GM21447 (cell line): ENCODE measurements at regions not wholly inside any gene's neighbourhood (a gene's known extent, or its start where the extent isn't known, plus 50 kb on each side); places are given as distances from the start of the nearest gene placed in this dataset.

ENCODE experiments used
- ATAC-seq: cut with Tn5 transposase; IDR thresholded peaks from one replicate; pipeline ENCODE4 v1.9.1; 2021; ENCODE audit not compliant: unreplicated experiment

DNA sequence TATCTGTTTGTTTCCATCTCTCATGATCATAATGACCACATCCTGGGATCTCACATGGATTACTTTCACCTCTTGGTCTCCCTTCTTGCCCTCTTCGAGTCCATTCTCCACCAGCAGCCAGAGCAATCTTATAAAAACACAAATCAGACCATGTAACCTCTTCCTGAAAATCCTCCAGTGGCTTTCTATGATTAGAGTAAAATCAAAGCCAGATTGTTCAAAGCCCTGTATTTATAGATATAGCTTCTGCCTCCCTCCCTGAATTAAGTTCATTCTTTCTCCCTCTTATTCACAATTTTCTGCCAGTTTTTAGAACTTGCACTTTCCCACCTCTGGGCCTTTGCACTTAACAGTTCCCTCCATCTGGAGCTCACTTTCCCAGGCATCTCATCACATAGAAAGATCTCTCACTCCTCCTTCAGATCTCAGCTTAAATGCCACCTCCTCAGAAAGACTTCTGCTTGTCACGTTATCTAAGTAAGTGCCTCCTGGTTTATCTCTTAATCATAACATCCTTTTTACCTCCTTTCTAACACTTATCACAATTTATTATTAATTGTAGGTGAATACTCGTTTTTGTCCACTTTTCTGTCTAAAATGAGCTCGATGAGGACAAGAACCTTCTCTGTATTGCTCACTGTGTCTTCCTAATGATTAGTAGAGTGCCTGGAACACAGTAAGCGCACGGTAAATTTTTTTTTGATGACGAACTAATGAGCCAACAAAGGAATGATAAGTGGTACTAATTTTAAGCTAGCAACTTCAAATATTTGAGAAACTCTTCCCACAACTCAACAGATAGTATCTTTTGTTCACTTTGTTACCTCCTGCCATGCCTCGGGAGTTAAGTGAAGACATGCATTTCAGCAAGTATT is 80.5 kb downstream of the CYB561 start:
- no peak for ATAC-seq

DNA sequence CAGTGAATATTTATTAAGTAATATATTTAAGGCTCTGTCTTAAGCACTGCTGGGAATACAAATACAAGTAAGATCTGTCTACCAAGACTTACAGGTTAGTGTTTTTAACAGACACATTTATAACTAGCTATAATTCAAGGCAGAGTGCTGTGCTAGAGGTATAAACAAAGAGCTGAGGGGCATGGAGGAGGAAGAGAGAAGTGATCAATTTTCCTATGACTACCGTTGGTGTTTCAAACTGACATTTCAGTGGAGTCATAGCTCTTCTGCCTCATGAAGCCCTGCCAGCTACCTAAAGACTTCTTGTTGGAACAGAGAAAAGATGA is 79.9 kb downstream of the CYB561 start:
- ATAC-seq = no peak

DNA sequence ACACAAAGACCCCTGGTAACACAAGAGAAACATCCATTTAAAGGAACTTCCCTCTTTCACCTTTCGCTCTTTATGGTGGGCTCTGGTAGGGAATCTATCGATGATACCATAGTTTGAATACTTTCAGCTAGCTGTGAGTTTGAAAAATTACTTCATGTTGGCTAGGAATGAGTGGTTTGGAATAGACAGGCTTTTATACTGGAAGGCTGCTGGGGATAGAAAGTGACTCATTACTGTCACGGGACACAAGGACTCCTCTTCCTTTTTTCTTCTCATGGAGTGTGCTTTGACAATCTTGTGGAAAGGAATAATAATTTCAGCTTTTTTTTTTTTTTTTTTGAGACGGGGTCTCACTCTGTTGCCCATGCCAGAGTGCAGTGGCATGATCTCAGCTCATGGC is 76.9 kb downstream of the CYB561 start:
- ATAC-seq = no peak

DNA sequence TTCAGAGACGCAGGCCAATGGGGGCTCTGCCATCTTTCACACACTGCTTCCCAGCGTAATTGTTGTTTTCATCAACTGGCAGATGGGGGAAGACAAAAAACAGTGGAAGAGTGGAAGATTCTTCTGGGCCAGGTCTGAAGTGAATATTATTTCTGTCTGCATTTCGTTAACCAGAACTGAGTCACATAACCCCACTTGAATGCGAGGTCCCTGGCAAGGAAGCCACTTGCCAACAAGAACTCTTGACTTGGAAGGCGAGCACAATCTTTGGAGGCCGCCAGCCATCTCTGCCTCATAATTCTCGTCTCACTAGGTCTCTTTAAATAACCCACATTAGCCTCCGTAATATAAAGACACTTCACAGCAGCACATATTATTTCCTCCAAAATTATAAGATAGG is 75.4 kb downstream of the CYB561 start:
- ATAC-seq = no peak

DNA sequence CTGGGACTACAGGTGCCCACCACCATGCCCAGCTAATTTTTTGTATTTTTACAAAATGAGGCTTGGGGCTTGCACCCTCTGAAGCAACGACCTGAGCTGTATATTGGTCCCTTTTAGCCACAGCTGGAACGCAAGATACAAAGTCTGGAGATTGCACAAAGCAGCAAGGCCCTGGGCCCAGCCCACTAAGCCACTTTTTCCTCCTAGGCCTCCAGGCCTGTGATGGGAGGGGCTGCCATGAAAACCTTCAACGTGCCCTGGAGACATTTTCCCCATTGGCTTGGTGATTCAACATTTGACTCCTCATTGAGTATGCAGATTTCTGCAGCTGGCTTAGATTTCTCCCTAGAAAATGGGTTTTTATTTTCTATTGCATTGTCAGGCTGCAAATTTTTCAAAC is 69.2 kb downstream of the CYB561 start:
- no peak for ATAC-seq

DNA sequence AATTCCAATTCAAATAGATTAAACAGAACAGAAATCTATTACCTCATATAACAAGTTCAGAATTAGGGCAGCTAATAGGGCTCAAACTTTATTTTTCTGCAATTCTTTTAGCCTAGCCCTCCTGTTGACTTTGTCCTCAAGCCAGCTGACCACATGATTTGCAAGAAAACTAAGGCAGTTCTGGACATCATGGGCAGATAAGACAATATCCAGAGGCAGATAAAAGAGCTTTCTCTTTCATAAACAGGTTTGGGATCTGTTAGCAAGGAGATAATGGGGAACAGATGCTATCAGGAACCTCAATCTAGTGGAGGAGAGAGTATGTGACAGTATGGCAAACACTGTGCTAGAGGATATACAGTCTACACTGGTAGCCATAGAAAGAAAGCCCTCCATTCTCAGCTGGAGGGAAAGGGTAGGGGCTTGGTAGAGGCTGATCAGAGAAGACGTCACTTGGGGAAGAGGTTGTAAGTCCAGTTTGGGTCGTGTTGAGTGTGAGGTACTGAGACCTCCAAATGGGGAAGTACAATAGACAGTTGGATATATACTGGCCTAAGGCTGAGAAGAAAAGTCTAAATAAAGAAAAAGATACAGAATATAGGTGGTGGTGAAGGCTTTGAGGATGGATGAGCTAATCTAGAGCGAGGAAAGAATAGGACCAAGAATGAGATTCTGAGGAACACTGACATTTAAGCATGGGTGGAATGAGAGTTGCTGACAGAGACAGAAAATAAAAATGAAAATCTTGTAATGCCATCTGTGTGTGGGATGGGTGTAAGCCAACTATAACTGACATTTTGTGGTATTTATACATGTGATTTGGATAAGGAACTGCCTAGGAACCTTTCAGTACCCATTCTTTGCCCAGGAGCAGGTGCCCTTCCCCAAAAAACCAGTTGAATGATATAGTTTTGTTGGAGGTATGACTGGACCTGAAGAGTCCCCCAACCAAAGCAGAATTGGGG is 67.4 kb downstream of the CYB561 start:
- no peak for ATAC-seq

DNA sequence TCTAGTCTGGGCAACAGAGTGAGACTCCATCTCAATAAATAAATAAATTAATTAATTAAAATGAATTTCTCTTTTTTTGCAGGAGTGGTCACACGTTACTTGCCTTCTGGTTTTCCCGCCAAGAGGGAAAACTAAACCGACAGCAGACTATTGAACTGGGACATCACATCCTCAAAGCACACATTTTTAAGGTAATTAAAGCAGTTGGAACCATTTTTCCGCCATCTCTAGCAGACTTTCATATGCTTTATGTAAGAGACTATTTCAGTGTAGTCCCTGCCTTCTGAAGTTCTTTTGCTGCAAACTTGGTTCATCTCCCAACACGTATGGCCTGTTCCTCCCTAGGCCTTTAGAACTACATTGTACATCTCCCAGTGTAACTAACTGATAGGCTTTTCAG is 66.5 kb downstream of the CYB561 start:
- no peak for ATAC-seq

DNA sequence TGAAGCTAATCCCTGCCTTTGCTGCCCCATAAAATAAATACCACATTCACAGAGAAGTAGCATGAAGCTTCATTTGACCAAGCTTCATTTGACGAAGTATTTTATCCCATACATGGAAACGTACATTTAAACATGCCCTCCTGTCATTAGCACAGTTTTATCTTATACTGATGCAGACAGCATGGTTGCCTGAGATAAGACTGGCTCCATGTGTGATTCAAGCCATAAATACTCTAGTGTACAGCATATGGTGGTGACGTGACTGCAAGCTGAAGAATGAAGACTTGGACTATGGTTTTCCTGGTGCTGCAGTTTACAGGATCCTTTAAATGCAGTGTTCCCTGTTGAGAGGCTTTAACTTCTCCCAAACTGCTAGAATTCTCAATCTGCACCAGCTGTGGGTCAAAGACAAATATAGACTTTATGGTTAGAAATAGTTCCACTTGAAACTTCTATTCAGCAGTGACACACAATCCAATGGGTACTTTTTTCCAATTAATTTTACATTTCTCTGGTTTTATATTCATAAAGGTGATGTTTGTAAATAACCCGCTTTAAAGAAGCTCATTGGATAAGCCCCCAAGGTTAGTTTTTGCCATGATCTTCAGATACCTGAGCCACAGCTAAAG is 64.9 kb downstream of the CYB561 start:
- ATAC-seq = no peak

DNA sequence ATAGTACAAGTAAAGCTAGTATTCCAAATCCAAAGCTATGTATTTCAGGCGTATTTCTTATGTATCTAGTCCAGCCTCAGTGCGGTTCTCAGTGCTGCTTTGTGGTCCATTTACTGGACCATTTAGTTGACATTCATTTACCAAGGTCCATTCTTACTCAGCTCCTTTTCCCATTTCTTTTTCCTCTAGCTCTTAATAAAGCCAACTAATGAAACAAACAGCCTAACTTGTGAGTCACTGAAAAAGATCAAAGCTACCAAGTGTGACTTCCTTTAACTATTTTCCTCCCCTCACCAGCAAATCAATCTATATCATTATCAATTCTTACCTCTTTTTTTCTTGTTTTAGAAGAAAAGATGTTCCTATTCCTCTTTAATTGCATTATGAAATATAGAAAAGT is 64.0 kb downstream of the CYB561 start:
- ATAC-seq = no peak
